Dedifferentiated amniotic fluid mesenchymal stem cell (primary cell): ENCODE measurements at regions not wholly inside any gene's neighbourhood (a gene's known extent, or its start where the extent isn't known, plus 50 kb on each side); places are given as distances from the start of the nearest gene placed in this dataset.
"Not testable (repeated sequence)": the region's sequence is repeated elsewhere in the genome, so short reads cannot be mapped to it uniquely, and the experiment has no call there.

ENCODE experiments used
- DNase-seq: peaks from one replicate; pipeline ENCODE4 v3.0.0-alpha.2; 2016; ENCODE audit errors: extremely low spot score

- DNase-seq, result peak; percentile 96
These were observed 86.1 kb upstream of the CTAGE1 start for GRCh38 chr18:22503803-22504202.

GRCh38 chr18:22504251-22505030, 86.7 kb upstream of the CTAGE1 start:
- no peak for DNase-seq

- DNase-seq, result peak; percentile 47
These were observed 87.5 kb upstream of the CTAGE1 start for GRCh38 chr18:22505141-22505591.

DNA sequence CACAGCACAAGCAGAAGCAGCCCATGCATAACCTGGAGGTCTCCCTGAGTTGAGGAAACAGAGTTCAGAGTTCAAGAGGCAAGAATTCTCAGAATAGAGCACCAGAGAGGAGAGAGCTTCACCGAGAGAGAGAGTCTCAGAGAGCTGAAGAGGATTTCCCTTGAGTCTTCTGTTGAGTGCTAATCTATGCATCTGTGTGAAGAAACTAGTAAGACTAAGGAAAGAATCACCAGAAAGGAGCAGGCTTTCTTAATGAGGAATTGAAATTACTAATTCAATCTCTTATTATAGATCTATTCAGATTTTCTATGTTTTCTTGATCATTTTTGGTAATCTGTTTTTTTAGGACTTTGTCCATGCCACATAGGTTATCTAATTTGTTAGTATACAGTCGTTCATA, 89.3 kb upstream of the CTAGE1 start:
- no peak for DNase-seq

DNA sequence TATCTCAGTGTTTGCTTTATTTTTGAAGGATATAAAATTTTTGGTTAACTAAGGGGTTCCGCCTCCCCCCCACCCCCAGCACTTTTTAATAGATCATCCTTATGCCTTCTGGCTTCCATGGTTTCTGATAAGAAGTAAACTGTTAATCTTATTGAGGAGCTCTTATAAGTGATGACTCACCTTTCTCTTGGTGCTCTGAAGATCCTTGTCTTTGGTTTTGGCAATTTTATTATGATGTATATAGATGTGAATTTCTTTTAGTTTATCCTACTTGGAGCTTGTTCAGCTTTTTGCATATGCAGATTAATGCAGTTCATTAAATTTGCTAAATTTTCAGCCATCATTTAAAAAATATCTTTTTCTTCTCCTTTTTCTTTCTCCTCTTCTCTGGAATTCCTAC, 91.7 kb upstream of the CTAGE1 start:
- no peak for DNase-seq

DNA sequence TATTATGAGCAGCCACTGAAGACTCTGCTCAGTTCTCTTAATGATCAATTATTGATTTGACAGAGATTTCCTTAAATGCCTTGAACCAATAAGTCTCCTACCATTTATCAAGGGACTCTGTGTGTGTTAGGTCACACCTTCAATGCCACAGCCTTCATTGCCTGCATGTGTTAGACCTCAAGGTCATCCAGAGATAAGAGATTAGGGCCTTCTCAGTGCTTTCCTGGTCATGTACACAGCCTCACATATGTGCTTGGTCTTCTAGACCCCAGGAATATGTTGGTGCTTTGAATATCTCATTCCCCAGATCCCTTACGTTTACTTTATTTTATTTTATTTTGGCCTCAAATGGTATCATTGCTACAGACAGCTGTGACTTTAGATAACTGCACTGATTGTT, 93.0 kb upstream of the CTAGE1 start:
- DNase-seq, result no peak

- DNase-seq, result no peak
These were observed 96.2 kb upstream of the CTAGE1 start for GRCh38 chr18:22513721-22514481.

- DNase-seq, result no peak
These were observed 96.9 kb upstream of the CTAGE1 start for GRCh38 chr18:22514655-22515054.

- DNase-seq, result no peak
These were observed 97.5 kb upstream of the CTAGE1 start for GRCh38 chr18:22515250-22515649.

GRCh38 chr18:22517356-22517755, 99.6 kb upstream of the CTAGE1 start:
- DNase-seq, result peak; percentile 39

GRCh38 chr18:22521026-22521707, 103.5 kb upstream of the CTAGE1 start:
- no peak for DNase-seq

DNA sequence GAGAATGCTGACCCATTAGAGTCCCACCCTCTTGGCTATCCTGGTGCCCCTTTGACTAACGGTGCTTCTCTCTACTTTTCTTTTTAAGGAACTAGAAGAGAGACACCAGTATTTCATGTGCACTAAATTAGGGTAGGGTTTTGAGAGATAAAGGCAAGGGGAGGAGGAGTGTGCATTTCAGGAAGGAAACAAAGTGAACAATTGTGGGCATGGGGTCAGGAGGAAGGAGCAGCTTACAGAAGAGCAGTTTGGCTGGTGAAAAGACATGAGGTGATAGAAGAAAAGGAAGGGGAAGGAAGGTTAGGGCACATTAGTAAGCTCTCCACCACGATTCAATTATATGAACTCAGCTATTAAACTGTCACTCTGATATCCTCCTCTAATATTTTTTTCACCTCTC, 105.8 kb upstream of the CTAGE1 start:
- no peak for DNase-seq

GRCh38 chr18:22524783-22525182, 107.1 kb upstream of the CTAGE1 start:
- no peak for DNase-seq

DNA sequence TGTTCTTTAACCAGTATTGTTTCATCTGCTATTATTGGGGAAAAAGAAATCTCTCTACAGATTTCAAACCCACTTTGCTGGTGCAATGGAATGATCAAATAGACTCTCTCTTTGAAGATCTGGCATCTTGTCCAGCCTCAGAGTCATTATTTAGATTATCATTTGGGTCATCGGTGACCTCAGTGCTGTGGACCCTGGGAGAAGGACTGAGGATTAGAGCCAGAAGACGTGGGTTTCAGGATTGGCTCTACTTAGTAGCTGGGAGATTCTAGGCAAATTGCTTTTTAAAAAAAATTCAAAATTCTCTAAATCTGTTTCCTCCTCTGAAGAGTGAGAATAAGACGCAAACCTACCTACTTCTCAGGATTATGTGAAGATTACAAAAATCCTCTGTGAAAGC, 107.6 kb upstream of the CTAGE1 start:
- DNase-seq, result no peak

DNA sequence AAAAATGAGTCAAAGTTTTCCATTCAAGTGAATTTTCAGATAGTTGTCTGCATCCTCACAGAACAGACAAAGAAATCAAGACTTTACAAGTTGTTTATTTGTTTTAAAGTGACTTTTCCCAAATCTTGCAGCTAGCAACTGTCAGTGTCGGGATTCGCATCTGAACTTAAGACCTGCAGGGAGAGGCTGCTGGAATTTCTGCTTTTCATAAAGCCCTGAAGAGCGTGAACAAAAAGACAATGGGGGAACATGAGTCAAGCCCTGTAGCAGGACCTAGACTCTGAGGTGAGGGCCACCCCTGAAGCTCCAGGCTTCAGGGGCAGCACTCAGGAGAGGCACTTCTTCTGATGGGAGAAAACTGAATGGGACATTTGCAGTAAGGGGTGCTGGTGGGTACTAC, 108.2 kb upstream of the CTAGE1 start:
- DNase-seq, result no peak

GRCh38 chr18:22528291-22528690, 110.6 kb upstream of the CTAGE1 start:
- DNase-seq, result no peak

GRCh38 chr18:22534706-22535105, 117.0 kb upstream of the CTAGE1 start:
- DNase-seq, result not testable (repeated sequence)

DNA sequence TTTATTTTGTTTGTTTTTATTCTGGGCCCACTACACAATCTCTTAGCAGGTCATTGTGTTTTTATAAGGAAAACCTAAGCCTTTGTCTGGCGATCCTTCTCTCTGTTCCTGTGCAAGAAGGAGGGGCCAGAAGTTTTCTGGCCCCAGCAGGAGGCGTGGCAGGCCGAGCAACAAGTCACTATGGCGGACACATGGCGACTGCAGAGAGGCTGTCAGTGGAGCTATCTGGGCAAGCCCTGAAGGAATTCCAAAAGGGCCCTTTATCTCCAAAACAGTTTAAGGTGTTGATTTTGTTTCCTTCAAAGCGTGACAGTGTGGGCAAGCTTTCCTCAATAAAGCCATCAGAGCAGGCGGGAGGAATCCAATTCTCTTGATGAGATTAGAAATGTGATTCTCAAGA, 118.8 kb upstream of the CTAGE1 start:
- no peak for DNase-seq

GRCh38 chr18:22538426-22538825, 120.7 kb upstream of the CTAGE1 start:
- no peak for DNase-seq

DNA sequence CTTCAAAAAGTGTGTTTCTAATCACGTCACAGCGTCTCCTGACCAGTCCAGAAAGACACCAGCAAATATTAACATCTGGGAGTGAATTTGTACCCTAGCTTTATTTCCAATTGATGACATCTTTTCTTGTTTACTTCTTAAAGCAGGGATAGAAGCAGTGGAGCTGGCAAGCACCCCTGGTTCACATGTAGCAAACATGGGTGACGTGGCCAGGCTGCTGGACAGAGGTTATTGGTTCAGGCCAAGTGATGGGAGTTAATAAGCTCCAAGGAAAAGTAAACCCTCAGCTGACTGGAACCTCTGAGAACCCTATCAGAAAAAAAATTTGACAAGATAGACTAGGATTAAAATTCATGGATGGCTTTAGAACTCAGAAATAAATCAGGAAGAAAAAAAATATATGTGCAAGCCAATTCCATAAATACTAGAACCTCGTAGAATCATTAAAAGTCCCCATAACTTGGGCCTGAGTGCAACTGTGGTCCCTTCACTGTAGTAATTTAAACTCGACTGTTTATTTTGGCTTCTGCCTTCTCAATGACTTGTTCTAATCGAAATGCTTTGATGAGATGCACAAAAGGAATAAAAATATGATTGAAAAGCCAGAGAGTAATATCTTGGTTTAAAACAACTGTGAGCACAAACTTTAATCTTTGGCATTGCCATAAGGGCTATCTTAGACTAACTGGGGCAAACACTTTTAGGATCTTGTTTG, 121.5 kb upstream of the CTAGE1 start:
- DNase-seq, result no peak

- DNase-seq, result no peak
These were observed 123.5 kb upstream of the CTAGE1 start for GRCh38 chr18:22541232-22541631.

DNA sequence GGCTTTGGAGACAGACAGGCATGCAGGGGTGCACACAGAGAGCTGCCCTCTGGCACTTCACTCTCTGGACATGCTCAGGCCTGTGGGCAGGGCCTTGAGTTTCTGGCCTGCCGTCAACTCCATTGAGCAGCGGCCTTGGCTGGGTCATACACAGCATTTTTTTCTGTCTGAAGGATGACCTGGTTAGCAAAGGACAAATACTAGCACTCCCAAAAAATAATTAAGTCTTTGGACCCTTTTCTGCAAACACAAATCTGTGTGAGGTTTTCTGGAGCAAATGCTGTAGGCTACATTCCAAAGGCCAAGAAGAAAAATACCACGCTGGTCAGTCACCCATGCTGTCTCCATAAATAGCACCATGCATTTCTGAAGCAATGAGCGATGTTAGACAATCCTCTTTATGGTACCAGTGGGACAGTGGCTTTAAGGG, 124.7 kb upstream of the CTAGE1 start:
- peak; percentile 68 for DNase-seq
